A549 (cell line): ENCODE measurements at regions not wholly inside any gene's neighbourhood (a gene's known extent, or its start where the extent isn't known, plus 50 kb on each side); places are given as distances from the start of the nearest gene placed in this dataset.
A peak's percentile ranks its signal among the peaks of the same experiment; 100 is the strongest.
"Not testable (repeated sequence)": the region's sequence is repeated elsewhere in the genome, so short reads cannot be mapped to it uniquely, and the experiment has no call there.

Source experiments
- ATAC-seq, 2 experiments: fragments of 200-7000 bp in 1 of 2; fragments of >200 bp in 1 of 2; cut with Nextera tagmentation in 1 of 2; cut with Tn5 transposase in 1 of 2; 3 replicates each; pipeline versions ENCODE4 v1.8.0 to v1.9.1; 2018 to 2020; ENCODE audit warnings: mild to moderate bottlenecking in 1 of 2, moderate library complexity in 1 of 2
- CTCF ChIA-PET: fragments of 300-600 bp; sonication (Branson Sonifier 250); formaldehyde crosslinking; extraction: SDS; loops from one replicate; lab custom pipeline; 2021; ENCODE audit warnings: antibody characterized with exemption, inconsistent platforms; lab: Yijun Ruan, JAX
- POLR2A ChIA-PET: fragments of 350-600 bp; formaldehyde crosslinking; extraction: SDS; loops from one replicate; lab custom pipeline; 2021; ENCODE audit warnings: antibody characterized with exemption, inconsistent platforms; lab: Yijun Ruan, JAX
- DNase-seq, 2 experiments: peaks; one replicate each; pipeline versions ENCODE4 v3.0.0 to v3.0.0-alpha.2; 2011 to 2016; ENCODE audit warnings: low read depth in 1 of 2, low spot score in 1 of 2
- FAIRE-seq: peaks from 2 replicates; lab custom pipeline; 2011; peaks lifted over from hg19 to GRCh38; lab: Jason Lieb, UNC
- H3K27ac ChIP-seq, 2 experiments: fragments of >200 bp; sonication (Bioruptor Twin); formaldehyde crosslinking; 3 replicates each; pipeline ENCODE4 v1.5.1; 2016 to 2017
- H3K4me1 ChIP-seq: fragments of >200 bp; sonication (Bioruptor Twin); formaldehyde crosslinking; 3 replicates; pipeline ENCODE4 v1.6.1; 2016
- H3K4me2 ChIP-seq: fragments of >200 bp; sonication (Bioruptor Twin); formaldehyde crosslinking; 3 replicates; pipeline ENCODE4 v1.6.1; 2016
- H3K4me3 ChIP-seq: fragments of >200 bp; sonication (Bioruptor Twin); formaldehyde crosslinking; 3 replicates; pipeline ENCODE4 v1.5.1; 2016
- H3K9me3 ChIP-seq: fragments of >200 bp; sonication (Bioruptor Twin); formaldehyde crosslinking; 3 replicates; pipeline ENCODE4 v1.6.1; 2016
- BHLHE40 ChIP-seq: IDR thresholded peaks from 2 replicates; pipeline ENCODE4 v1.6.1; 2012; ENCODE audit warnings: low read depth, low read length, inconsistent platforms
- EHMT2 ChIP-seq: fragments of 200-600 bp; sonication (generic); IDR thresholded peaks from 2 replicates; pipeline ENCODE4 v1.6.1; 2016; ENCODE audit warnings: antibody characterized with exemption, low read depth, mild to moderate bottlenecking, moderate library complexity
- EP300 ChIP-seq, 2 experiments: fragments of >200 bp; sonication (Bioruptor Twin); formaldehyde crosslinking; IDR thresholded peaks; 2 replicates in 1 of 2; 3 replicates in 1 of 2; pipeline ENCODE4 v1.6.1; 2016 to 2017
- ESRRA ChIP-seq: fragments of 150-350 bp; IDR thresholded peaks from 2 replicates; pipeline ENCODE4 v1.6.1; 2014; ENCODE audit warnings: mild to moderate bottlenecking, low read length, borderline replicate concordance
- FOSB ChIP-seq: fragments of 250-450 bp; sonication (Bioruptor Pico); IDR thresholded peaks from 2 replicates; pipeline ENCODE4 v1.5.0; 2020; ENCODE audit warnings: mild to moderate bottlenecking, moderate library complexity
- HDAC2 ChIP-seq: fragments of 200-600 bp; sonication (generic); IDR thresholded peaks from 2 replicates; pipeline ENCODE4 v1.6.1; 2016
- HEYL ChIP-seq: fragments of 250-450 bp; sonication (Bioruptor Pico); IDR thresholded peaks from 2 replicates; pipeline ENCODE4 v1.8.0; 2021; ENCODE audit warnings: mild to moderate bottlenecking, moderate library complexity
- HOXB13 ChIP-seq: fragments of 250-450 bp; sonication (Bioruptor Pico); IDR thresholded peaks from 2 replicates; pipeline ENCODE4 v1.5.0; 2020; ENCODE audit warnings: low read depth, mild to moderate bottlenecking, moderate library complexity
- NFE2L2 ChIP-seq: fragments of 150-350 bp; conservative IDR thresholded peaks from 2 replicates; pipeline ENCODE4 v1.6.1; 2014; ENCODE audit warnings: low read length
- NPAS2 ChIP-seq: fragments of 250-450 bp; sonication (Bioruptor Pico); IDR thresholded peaks from 2 replicates; pipeline ENCODE4 v1.8.0; 2022; ENCODE audit warnings: mild to moderate bottlenecking, moderate library complexity, borderline replicate concordance
- PHF8 ChIP-seq: fragments of 200-600 bp; sonication (generic); IDR thresholded peaks from 2 replicates; pipeline ENCODE4 v1.6.1; 2016; ENCODE audit warnings: low read depth, mild to moderate bottlenecking, antibody characterized with exemption, moderate library complexity, borderline replicate concordance
- POLR2AphosphoS2 ChIP-seq: conservative IDR thresholded peaks from 2 replicates; pipeline ENCODE4 v1.6.1; 2012; ENCODE audit warnings: low read length, improper control_type of control experiment, inconsistent platforms
- RAD21 ChIP-seq, 2 experiments: fragments of >200 bp in 1 of 2; sonication (Bioruptor Twin) in 1 of 2; formaldehyde crosslinking in 1 of 2; IDR thresholded peaks in 1 of 2; conservative IDR thresholded peaks in 1 of 2; 2 replicates in 1 of 2; 3 replicates in 1 of 2; pipeline ENCODE4 v1.6.1; 2012 to 2018; ENCODE audit warnings: inconsistent platforms in 1 of 2
- SMC3 ChIP-seq: fragments of >200 bp; sonication (Bioruptor Twin); formaldehyde crosslinking; IDR thresholded peaks from 3 replicates; pipeline ENCODE4 v1.6.1; 2018; ENCODE audit warnings: inconsistent platforms
- TFCP2L1 ChIP-seq: fragments of 250-450 bp; sonication (Bioruptor Pico); IDR thresholded peaks from 2 replicates; pipeline ENCODE4 v1.5.0; 2021; ENCODE audit warnings: mild to moderate bottlenecking
- ZC3H11A ChIP-seq: fragments of 450-650 bp; IDR thresholded peaks from 2 replicates; pipeline ENCODE4 v1.6.1; 2014; ENCODE audit warnings: antibody characterized with exemption, mild to moderate bottlenecking
- ZFP36 ChIP-seq: fragments of 450-650 bp; IDR thresholded peaks from 2 replicates; pipeline ENCODE4 v1.6.1; 2014; ENCODE audit warnings: borderline replicate concordance; ENCODE audit not compliant: partially characterized antibody
- WGBS: methylation state at CpG from one replicate; pipeline ENCODE4 v1.1.6; 2017; ENCODE audit errors: missing lambda C conversion rate; 5-methylcytosine and 5-hydroxymethylcytosine counted together
- TF ChIP-seq, protein P1 (sequence below): fragments of 450-650 bp; IDR thresholded peaks from 2 replicates; pipeline ENCODE4 v1.6.1; 2014; ENCODE audit warnings: antibody characterized with exemption

DNA sequence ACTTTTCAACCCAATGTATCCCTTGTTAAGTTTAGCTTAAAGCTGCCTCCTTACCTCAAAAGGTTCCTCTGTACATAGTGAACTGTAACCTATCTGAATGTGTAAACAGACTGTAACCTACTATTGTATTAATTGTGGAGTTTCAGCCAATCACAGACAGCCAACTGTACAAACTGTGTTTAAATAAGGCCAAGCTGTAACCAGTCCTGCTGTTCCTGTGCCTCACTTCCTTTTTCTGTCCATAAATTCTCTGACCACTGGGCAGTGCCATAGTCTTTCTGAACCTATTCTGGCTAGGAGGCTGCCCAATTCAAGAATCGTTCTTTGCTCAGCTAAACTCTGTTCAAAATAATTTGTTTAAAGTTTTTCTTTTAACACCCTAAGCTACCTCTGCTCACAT lies 74.7 kb upstream of the DAPK1 start:
- Histone ChIP-seq H3K4me2 (no peak overlapping the region), H3K4me1 (no peaks in the 10 kb centered on the region), H3K9me3 (peaks cover 22% of the 10 kb centered on the region; the same call in 2 of the 3 replicates), H3K4me3 (no peak overlapping the region), H3K27ac (0 out of 6 replicates have a peak overlapping the region, but pooled peaks of 1 of the 2 experiments have one; percentile 16)
- FAIRE-seq: no peak
- ATAC-seq: no peak; a peak in 1 of 6 replicates
- WGBS: 57% methylated on average over 1 of the region's 1 CpG
- ChIA-PET POLR2A (no interaction called here), CTCF (interaction anchor here (0.9 to 1.3 kb wide), 3 partner anchors 49 to 119 kb away, joined by 3 to 5 read pairs (median 4); no protein-coding TSS in a partner anchor)
- no peak for DNase-seq
- TF ChIP-seq EHMT2: no peak

DNA sequence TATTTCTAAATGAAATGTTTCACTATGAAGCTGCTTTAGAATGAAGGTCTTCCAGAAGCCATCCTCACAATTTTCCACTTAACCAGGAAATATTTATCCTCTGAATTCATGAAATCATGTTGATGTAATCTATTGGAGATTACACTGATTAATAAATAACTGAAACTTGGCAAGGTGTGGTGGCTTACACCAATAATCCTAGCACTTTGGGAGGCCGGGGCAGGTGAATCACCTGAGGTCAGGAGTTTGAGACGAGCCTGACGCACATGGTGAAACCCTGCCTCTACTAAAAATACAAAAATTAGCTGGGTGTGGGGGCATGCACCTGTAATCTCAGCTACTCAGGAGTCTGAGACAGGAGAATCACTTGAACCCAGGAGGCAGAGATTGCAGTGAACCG lies 73.8 kb upstream of the DAPK1 start:
- CTCF ChIA-PET, FAIRE-seq, H3K4me3 ChIP-seq, H3K4me1 ChIP-seq, ATAC-seq, H3K4me2 ChIP-seq, DNase-seq, POLR2A ChIA-PET, H3K27ac ChIP-seq: not testable (repeated sequence)
- WGBS: 73% methylated on average over 4 of the region's 4 CpGs
- peaks cover 22% of the 10 kb centered on the region; the same call in 2 of the 3 replicates for H3K9me3 ChIP-seq

DNA sequence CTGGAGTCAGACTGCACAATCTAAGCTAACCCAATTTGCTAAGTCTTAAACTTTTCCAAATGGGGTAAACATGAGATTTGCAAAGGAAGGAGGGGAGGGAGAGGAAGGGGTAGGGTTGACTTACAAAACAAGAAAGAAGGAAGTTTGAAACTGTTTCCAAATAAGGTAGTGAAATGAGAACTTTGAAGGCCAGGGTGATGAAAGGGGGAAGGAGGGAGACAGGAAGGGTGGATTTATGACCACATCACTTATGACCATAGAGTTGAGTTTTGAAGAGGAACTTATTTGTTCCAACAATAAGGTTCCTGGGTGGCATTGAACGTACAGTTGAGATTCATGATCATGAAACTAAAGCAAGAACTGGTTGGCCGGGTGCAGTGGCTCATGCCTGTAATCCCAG lies 72.5 kb upstream of the DAPK1 start:
- ATAC-seq (no peak), DNase-seq (no peak), FAIRE-seq (no peak)
- POLR2A ChIA-PET: no interaction called here
- H3K4me2 ChIP-seq: no peak overlapping the region
- CTCF ChIA-PET: no interaction called here
- 86% methylated on average over 2 of the region's 2 CpGs for WGBS
- peaks cover 22% of the 10 kb centered on the region; the same call in 2 of the 3 replicates for H3K9me3 ChIP-seq
- no peak overlapping the region for H3K27ac ChIP-seq
- no peaks in the 10 kb centered on the region for H3K4me1 ChIP-seq
- no peak for TF ChIP-seq EP300 (IDR thresholded peaks at IDR 0.05)
- TF ChIP-seq, all 56 proteins: peak for 0
- H3K4me3 ChIP-seq: no peak overlapping the region

DNA sequence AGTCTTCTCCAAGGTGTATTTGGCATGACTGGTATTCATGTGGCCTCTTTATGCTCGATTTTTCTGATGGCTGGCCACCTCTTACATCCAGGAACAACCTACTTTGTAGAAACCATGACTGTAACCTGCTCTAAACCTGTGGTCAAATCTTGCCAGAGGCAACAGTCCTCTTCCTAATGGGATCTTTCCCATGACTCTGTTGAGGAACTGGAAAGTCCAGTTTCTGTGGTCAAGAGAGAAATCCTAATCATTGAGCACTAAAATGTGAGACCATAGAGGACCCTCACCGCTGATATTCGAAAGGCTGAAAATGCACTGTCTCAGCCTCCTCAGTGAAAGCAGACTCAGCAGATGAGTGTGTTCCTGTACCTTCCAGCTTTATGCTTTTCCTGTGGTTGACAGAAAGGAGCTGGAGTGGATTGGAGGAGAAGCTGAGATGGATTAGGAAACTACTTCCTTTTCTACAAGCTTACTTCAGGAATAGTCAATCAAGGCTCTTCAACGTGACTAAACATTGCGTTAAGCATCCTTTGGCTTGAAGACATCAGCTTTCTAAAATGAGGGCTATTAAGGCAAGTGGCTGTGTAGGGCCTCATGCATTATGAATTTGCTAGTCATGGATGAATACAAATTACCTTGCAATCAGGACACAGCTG lies 69.7 kb upstream of the DAPK1 start:
- WGBS: 71% methylated on average over 5 of the region's 5 CpGs
- Histone ChIP-seq H3K27ac (no peak overlapping the region), H3K9me3 (peaks cover 22% of the 10 kb centered on the region; the same call in 2 of the 3 replicates), H3K4me2 (no peak overlapping the region), H3K4me3 (no peak overlapping the region), H3K4me1 (no peaks in the 10 kb centered on the region)
- TF ChIP-seq ESRRA: no peak
- no peak for TF ChIP-seq FOSB (CRISPR knock-in tag)
- TF ChIP-seq HDAC2: no peak
- TF ChIP-seq, protein P1, sequence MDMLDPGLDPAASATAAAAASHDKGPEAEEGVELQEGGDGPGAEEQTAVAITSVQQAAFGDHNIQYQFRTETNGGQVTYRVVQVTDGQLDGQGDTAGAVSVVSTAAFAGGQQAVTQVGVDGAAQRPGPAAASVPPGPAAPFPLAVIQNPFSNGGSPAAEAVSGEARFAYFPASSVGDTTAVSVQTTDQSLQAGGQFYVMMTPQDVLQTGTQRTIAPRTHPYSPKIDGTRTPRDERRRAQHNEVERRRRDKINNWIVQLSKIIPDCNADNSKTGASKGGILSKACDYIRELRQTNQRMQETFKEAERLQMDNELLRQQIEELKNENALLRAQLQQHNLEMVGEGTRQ: no peak
- no peak for TF ChIP-seq SMC3
- no peak for TF ChIP-seq NPAS2
- TF ChIP-seq EHMT2: no peak
- no peak for TF ChIP-seq RAD21 (conservative IDR thresholded peaks at IDR 0.05 in 1 of 2, IDR thresholded peaks at IDR 0.05 in 1 of 2)
- TF ChIP-seq HOXB13 (CRISPR knock-in tag): no peak
- no peak for TF ChIP-seq POLR2AphosphoS2
- no peak for TF ChIP-seq NFE2L2
- no peak for TF ChIP-seq HEYL
- no peak for TF ChIP-seq TFCP2L1 (CRISPR knock-in tag)
- TF ChIP-seq ZC3H11A: no peak
- TF ChIP-seq ZFP36: no peak
- TF ChIP-seq PHF8: no peak
- TF ChIP-seq BHLHE40: no peak
- TF ChIP-seq EP300 (IDR thresholded peaks at IDR 0.05): no peak
- DNase-seq (no peak), ATAC-seq (no peak), FAIRE-seq (no peak)
- ChIA-PET POLR2A (no interaction called here), CTCF (interaction anchor here (0.6 to 0.7 kb wide), 2 partner anchors 65 to 91 kb away, joined by 3 read pairs; no protein-coding TSS in a partner anchor)
